HEK293 (cell line): ENCODE measurements at regions not wholly inside any gene's neighbourhood (a gene's known extent, or its start where the extent isn't known, plus 50 kb on each side); places are given as distances from the start of the nearest gene placed in this dataset.

ENCODE experiments used
- EGR2 ChIP-seq: fragments of 450-650 bp; formaldehyde crosslinking; IDR thresholded peaks from 2 replicates; pipeline ENCODE4 v1.5.1; 2016; ENCODE audit warnings: low read depth, missing biosample characterization, missing genetic modification characterization
- GLIS1 ChIP-seq: fragments of 450-650 bp; formaldehyde crosslinking; IDR thresholded peaks from 2 replicates; pipeline ENCODE4 v1.5.1; 2016; ENCODE audit warnings: missing biosample characterization, missing genetic modification characterization
- HOXA7 ChIP-seq: sonication (generic); formaldehyde crosslinking; IDR thresholded peaks from 2 replicates; pipeline ENCODE4 v1.8.1; 2022; ENCODE audit warnings: missing genetic modification reagents, borderline replicate concordance
- HOXD13 ChIP-seq: sonication (generic); formaldehyde crosslinking; IDR thresholded peaks from 2 replicates; pipeline ENCODE4 v1.8.0; 2022; ENCODE audit warnings: missing genetic modification reagents, borderline replicate concordance
- MZF1 ChIP-seq: fragments of 450-650 bp; formaldehyde crosslinking; IDR thresholded peaks from 2 replicates; pipeline ENCODE4 v1.5.1; 2017; ENCODE audit warnings: missing biosample characterization, missing genetic modification characterization, borderline replicate concordance
- OVOL3 ChIP-seq: fragments of 450-650 bp; formaldehyde crosslinking; IDR thresholded peaks from 2 replicates; pipeline ENCODE4 v1.5.1; 2016; ENCODE audit warnings: missing biosample characterization, missing genetic modification characterization
- PATZ1 ChIP-seq: fragments of 450-650 bp; formaldehyde crosslinking; IDR thresholded peaks from 2 replicates; pipeline ENCODE4 v1.5.1; 2016; ENCODE audit warnings: missing biosample characterization, missing genetic modification characterization
- RBAK ChIP-seq: fragments of 450-650 bp; formaldehyde crosslinking; IDR thresholded peaks from 2 replicates; pipeline ENCODE4 v1.5.1; 2016; ENCODE audit warnings: missing biosample characterization, missing genetic modification characterization
- TCF7L2 ChIP-seq: IDR thresholded peaks from 2 replicates; pipeline ENCODE4 v1.6.1; 2011; ENCODE audit warnings: low read depth, mild to moderate bottlenecking, inconsistent platforms, low read length, moderate library complexity, borderline replicate concordance
- ZBTB17 ChIP-seq: fragments of 450-650 bp; formaldehyde crosslinking; IDR thresholded peaks from 2 replicates; pipeline ENCODE4 v1.5.1; 2016; ENCODE audit warnings: missing biosample characterization, missing genetic modification characterization
- ZBTB21 ChIP-seq: fragments of 450-650 bp; formaldehyde crosslinking; IDR thresholded peaks from 2 replicates; pipeline ENCODE4 v1.5.1; 2017; ENCODE audit warnings: missing biosample characterization, missing genetic modification characterization
- ZFHX2 ChIP-seq: fragments of 450-650 bp; formaldehyde crosslinking; conservative IDR thresholded peaks from 2 replicates; pipeline ENCODE4 v1.5.1; 2016; ENCODE audit warnings: missing biosample characterization, missing genetic modification characterization
- ZFP3 ChIP-seq: fragments of 450-650 bp; formaldehyde crosslinking; IDR thresholded peaks from 2 replicates; pipeline ENCODE4 v1.5.1; 2016; ENCODE audit warnings: low read depth, missing biosample characterization, missing genetic modification characterization
- ZNF112 ChIP-seq: fragments of 450-650 bp; formaldehyde crosslinking; IDR thresholded peaks from 2 replicates; pipeline ENCODE4 v1.5.0; 2017; ENCODE audit warnings: missing biosample characterization, missing genetic modification characterization
- ZNF132 ChIP-seq: fragments of 450-650 bp; formaldehyde crosslinking; IDR thresholded peaks from 2 replicates; pipeline ENCODE4 v1.5.1; 2017; ENCODE audit warnings: missing biosample characterization, missing genetic modification characterization, borderline replicate concordance
- ZNF174 ChIP-seq: fragments of 450-650 bp; formaldehyde crosslinking; IDR thresholded peaks from 2 replicates; pipeline ENCODE4 v1.5.0; 2017; ENCODE audit warnings: missing biosample characterization, mild to moderate bottlenecking, missing genetic modification characterization
- ZNF23 ChIP-seq: fragments of 450-650 bp; formaldehyde crosslinking; IDR thresholded peaks from 2 replicates; pipeline ENCODE4 v1.5.1; 2016; ENCODE audit warnings: missing biosample characterization, missing genetic modification characterization, borderline replicate concordance
- ZNF248 ChIP-seq: fragments of 450-650 bp; formaldehyde crosslinking; IDR thresholded peaks from 2 replicates; pipeline ENCODE4 v1.5.1; 2017; ENCODE audit warnings: missing biosample characterization, missing genetic modification characterization
- ZNF280C ChIP-seq: fragments of 450-650 bp; formaldehyde crosslinking; IDR thresholded peaks from 2 replicates; pipeline ENCODE4 v1.5.1; 2016; ENCODE audit warnings: missing biosample characterization, missing genetic modification characterization
- ZNF324 ChIP-seq: fragments of 450-650 bp; formaldehyde crosslinking; IDR thresholded peaks from 2 replicates; pipeline ENCODE4 v1.5.1; 2016; ENCODE audit warnings: missing biosample characterization, missing genetic modification characterization
- ZNF350 ChIP-seq: fragments of 450-650 bp; formaldehyde crosslinking; IDR thresholded peaks from 2 replicates; pipeline ENCODE4 v1.5.0; 2017; ENCODE audit warnings: missing biosample characterization, mild to moderate bottlenecking, missing genetic modification characterization
- ZNF362 ChIP-seq: fragments of 450-650 bp; formaldehyde crosslinking; IDR thresholded peaks from 2 replicates; pipeline ENCODE4 v1.5.1; 2016; ENCODE audit warnings: missing biosample characterization, missing genetic modification characterization
- ZNF501 ChIP-seq: fragments of 450-650 bp; formaldehyde crosslinking; IDR thresholded peaks from 2 replicates; pipeline ENCODE4 v1.5.1; 2016; ENCODE audit warnings: missing biosample characterization, missing genetic modification characterization
- ZNF521 ChIP-seq: fragments of 450-650 bp; formaldehyde crosslinking; IDR thresholded peaks from 2 replicates; pipeline ENCODE4 v1.5.1; 2017; ENCODE audit warnings: missing biosample characterization, mild to moderate bottlenecking, missing genetic modification characterization
- ZNF560 ChIP-seq: fragments of 450-650 bp; formaldehyde crosslinking; IDR thresholded peaks from 2 replicates; pipeline ENCODE4 v1.5.1; 2017; ENCODE audit warnings: missing biosample characterization, missing genetic modification characterization, borderline replicate concordance
- ZNF561 ChIP-seq: fragments of 450-650 bp; IDR thresholded peaks from 2 replicates; pipeline ENCODE4 v1.5.1; 2018; ENCODE audit warnings: missing biosample characterization, missing genetic modification characterization, borderline replicate concordance
- ZNF596 ChIP-seq: fragments of 450-650 bp; IDR thresholded peaks from 2 replicates; pipeline ENCODE4 v1.5.0; 2018; ENCODE audit warnings: missing biosample characterization, mild to moderate bottlenecking, missing genetic modification characterization, moderate library complexity
- ZNF624 ChIP-seq: fragments of 450-650 bp; formaldehyde crosslinking; IDR thresholded peaks from 2 replicates; pipeline ENCODE4 v1.5.1; 2017; ENCODE audit warnings: missing biosample characterization, missing genetic modification characterization
- ZNF654 ChIP-seq: fragments of 450-650 bp; formaldehyde crosslinking; IDR thresholded peaks from 2 replicates; pipeline ENCODE4 v1.5.1; 2016; ENCODE audit warnings: low read depth, missing biosample characterization, missing genetic modification characterization
- ZNF747 ChIP-seq: fragments of 450-650 bp; formaldehyde crosslinking; IDR thresholded peaks from 2 replicates; pipeline ENCODE4 v1.5.1; 2016; ENCODE audit warnings: missing biosample characterization, missing genetic modification characterization
- ZNF776 ChIP-seq: fragments of 450-650 bp; formaldehyde crosslinking; IDR thresholded peaks from 2 replicates; pipeline ENCODE4 v1.5.0; 2017; ENCODE audit warnings: missing biosample characterization, missing genetic modification characterization, borderline replicate concordance
- ZNF843 ChIP-seq: fragments of 450-650 bp; formaldehyde crosslinking; IDR thresholded peaks from 2 replicates; pipeline ENCODE4 v1.5.1; 2016; ENCODE audit warnings: missing biosample characterization, missing genetic modification characterization
- ZSCAN16 ChIP-seq: fragments of 450-650 bp; formaldehyde crosslinking; IDR thresholded peaks from 2 replicates; pipeline ENCODE4 v1.5.1; 2016; ENCODE audit warnings: missing biosample characterization, missing genetic modification characterization
- TF ChIP-seq, protein P1 (sequence below): fragments of 450-650 bp; formaldehyde crosslinking; IDR thresholded peaks from 2 replicates; pipeline ENCODE4 v1.5.1; 2017; ENCODE audit warnings: missing biosample characterization, missing genetic modification characterization

GRCh38 chr20:46814366-46815232 is 80.0 kb upstream of the EYA2 start (continued):
- no peak for TF ChIP-seq ZNF112 (tag by site-specific recombination)
- TF ChIP-seq ZNF350 (tag by site-specific recombination), result no peak
- TF ChIP-seq ZNF248 (tag by site-specific recombination), result no peak
- TF ChIP-seq RBAK, result no peak
- TF ChIP-seq ZNF843 (tag by site-specific recombination), result 0 out of 2 replicates have a peak, but pooled peaks have one; percentile 17
- no peak for TF ChIP-seq ZSCAN16 (tag by site-specific recombination)
- no peak for TF ChIP-seq ZNF23
- no peak for TF ChIP-seq ZNF747
- no peak for TF ChIP-seq ZNF624
- no peak for TF ChIP-seq ZFP3
- TF ChIP-seq TCF7L2, result peak; percentile 98
- no peak for TF ChIP-seq ZNF324
- TF ChIP-seq EGR2 (tag by site-specific recombination), result no peak
- no peak for TF ChIP-seq ZNF560 (tag by site-specific recombination)
- no peak for TF ChIP-seq ZNF362 (tag by site-specific recombination)
- no peak for TF ChIP-seq ZNF280C (tag by site-specific recombination)
- TF ChIP-seq ZFHX2 (tag by site-specific recombination), result no peak
- no peak for TF ChIP-seq ZNF521 (tag by site-specific recombination)
- TF ChIP-seq OVOL3 (tag by site-specific recombination), result peak; percentile 49; the same call in 1 of the 2 replicates
- TF ChIP-seq ZNF132 (tag by site-specific recombination), result no peak
- no peak for TF ChIP-seq GLIS1 (tag by site-specific recombination)
- no peak for TF ChIP-seq PATZ1 (tag by site-specific recombination)
- peak; percentile 57; the same call in 1 of the 2 replicates for TF ChIP-seq ZBTB17 (tag by site-specific recombination)
- no peak for TF ChIP-seq HOXD13 (CRISPR knock-in tag)
- no peak for TF ChIP-seq ZNF501 (tag by site-specific recombination)
- no peak for TF ChIP-seq MZF1 (tag by site-specific recombination)
- TF ChIP-seq ZNF596, result no peak
- TF ChIP-seq ZNF776 (tag by site-specific recombination), result no peak
- no peak for TF ChIP-seq HOXA7 (CRISPR knock-in tag)
- TF ChIP-seq ZNF174, result no peak
- no peak for TF ChIP-seq ZNF561 (tag by site-specific recombination)
- TF ChIP-seq, protein P1, sequence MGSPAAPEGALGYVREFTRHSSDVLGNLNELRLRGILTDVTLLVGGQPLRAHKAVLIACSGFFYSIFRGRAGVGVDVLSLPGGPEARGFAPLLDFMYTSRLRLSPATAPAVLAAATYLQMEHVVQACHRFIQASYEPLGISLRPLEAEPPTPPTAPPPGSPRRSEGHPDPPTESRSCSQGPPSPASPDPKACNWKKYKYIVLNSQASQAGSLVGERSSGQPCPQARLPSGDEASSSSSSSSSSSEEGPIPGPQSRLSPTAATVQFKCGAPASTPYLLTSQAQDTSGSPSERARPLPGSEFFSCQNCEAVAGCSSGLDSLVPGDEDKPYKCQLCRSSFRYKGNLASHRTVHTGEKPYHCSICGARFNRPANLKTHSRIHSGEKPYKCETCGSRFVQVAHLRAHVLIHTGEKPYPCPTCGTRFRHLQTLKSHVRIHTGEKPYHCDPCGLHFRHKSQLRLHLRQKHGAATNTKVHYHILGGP (tag by site-specific recombination), result no peak
- TF ChIP-seq ZNF654 (tag by site-specific recombination), result no peak
- no peak for TF ChIP-seq ZBTB21 (tag by site-specific recombination)
